IgD-negative memory B cell (primary cell): ENCODE measurements at regions not wholly inside any gene's neighbourhood (a gene's known extent, or its start where the extent isn't known, plus 50 kb on each side); places are given as distances from the start of the nearest gene placed in this dataset.
A peak's percentile ranks its signal among the peaks of the same experiment; 100 is the strongest.

Experiments
- H3K27ac Mint-ChIP-seq, 3 donors: one replicate each; pipeline ENCODE4 v1.8.0; 2020 to 2022; ENCODE audit warnings: mild to moderate bottlenecking in 3 of 3, mixed read lengths in 3 of 3, moderate library complexity in 1 of 3
- H3K27me3 Mint-ChIP-seq: one replicate; pipeline ENCODE4 v1.8.0; 2021; ENCODE audit warnings: mixed read lengths
- H3K36me3 Mint-ChIP-seq: one replicate; pipeline ENCODE4 v1.8.0; 2020; ENCODE audit warnings: mild to moderate bottlenecking, mixed read lengths
- H3K4me1 Mint-ChIP-seq, 3 donors: one replicate each; pipeline ENCODE4 v1.8.0; 2020 to 2022; ENCODE audit warnings: mixed read lengths in 3 of 3, mild to moderate bottlenecking in 1 of 3
- H3K4me3 Mint-ChIP-seq, 4 donors: one replicate each; pipeline ENCODE4 v1.8.0; 2020 to 2022; ENCODE audit warnings: mild to moderate bottlenecking in 4 of 4, mixed read lengths in 4 of 4, moderate library complexity in 3 of 4
- H3K9me3 Mint-ChIP-seq, 3 donors: one replicate each; pipeline ENCODE4 v1.8.0; 2020 to 2021; ENCODE audit warnings: mixed read lengths in 3 of 3, mild to moderate bottlenecking in 1 of 3

GRCh38 chr9:12874395-12874794 lies 99.6 kb downstream of the LURAP1L start:
- Mint-ChIP-seq H3K4me1 (no peaks in the 10 kb centered on the region), H3K27me3 (no peaks in the 10 kb centered on the region), H3K4me3 (no peak overlapping the region), H3K9me3 (peaks cover 5 to 11% (median 7%) of the 10 kb centered on the region in 3 donors), H3K27ac (no peak overlapping the region), H3K36me3 (no peaks in the 10 kb centered on the region)

- no peak overlapping the region for H3K27ac Mint-ChIP-seq
- no peak overlapping the region for H3K4me3 Mint-ChIP-seq
- H3K36me3 Mint-ChIP-seq: no peaks in the 10 kb centered on the region
- no peaks in the 10 kb centered on the region for H3K27me3 Mint-ChIP-seq
- peaks cover 3 to 11% (median 6%) of the 10 kb centered on the region in 3 donors for H3K9me3 Mint-ChIP-seq
- H3K4me1 Mint-ChIP-seq: no peaks in the 10 kb centered on the region
These were observed 100.4 kb downstream of the LURAP1L start for GRCh38 chr9:12875191-12875590.

GRCh38 chr9:12876872-12877271 lies 102.1 kb downstream of the LURAP1L start:
- Mint-ChIP-seq H3K36me3 (no peaks in the 10 kb centered on the region), H3K27me3 (no peaks in the 10 kb centered on the region), H3K9me3 (peaks cover 0 to 11% (median 6%) of the 10 kb centered on the region in 3 donors), H3K4me3 (no peak overlapping the region), H3K27ac (no peak overlapping the region), H3K4me1 (no peaks in the 10 kb centered on the region)

- Mint-ChIP-seq H3K4me1 (no peaks in the 10 kb centered on the region), H3K27me3 (no peaks in the 10 kb centered on the region), H3K27ac (no peak overlapping the region), H3K36me3 (no peaks in the 10 kb centered on the region), H3K4me3 (no peak overlapping the region), H3K9me3 (peaks cover 0 to 8% (median 6%) of the 10 kb centered on the region in 3 donors)
These were observed 103.6 kb downstream of the LURAP1L start for GRCh38 chr9:12878351-12878978.

DNA sequence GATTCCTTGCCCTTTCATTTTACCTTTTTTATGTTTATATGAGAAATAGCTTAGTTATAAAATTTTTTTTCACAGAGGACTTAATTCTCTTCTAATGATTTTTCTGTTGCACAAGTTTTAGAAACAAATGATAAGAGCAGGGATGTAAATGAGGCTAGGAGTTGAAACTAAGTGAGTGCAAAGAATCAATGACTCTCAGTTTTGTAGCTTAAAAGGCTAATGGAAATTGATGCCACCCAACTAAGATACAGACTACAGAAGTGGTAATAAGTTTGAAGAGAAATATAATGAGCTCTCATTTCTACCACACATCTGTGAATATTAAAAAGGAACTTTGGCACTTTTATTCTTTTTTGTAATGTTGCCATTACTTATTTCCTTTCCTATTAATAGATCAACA lies 105.1 kb downstream of the LURAP1L start:
- no peaks in the 10 kb centered on the region for H3K4me1 Mint-ChIP-seq
- no peaks in the 10 kb centered on the region for H3K36me3 Mint-ChIP-seq
- H3K4me3 Mint-ChIP-seq: no peak overlapping the region
- no peak overlapping the region for H3K27ac Mint-ChIP-seq
- H3K27me3 Mint-ChIP-seq: no peaks in the 10 kb centered on the region
- H3K9me3 Mint-ChIP-seq: peaks cover 0 to 8% (median 5%) of the 10 kb centered on the region in 3 donors

DNA sequence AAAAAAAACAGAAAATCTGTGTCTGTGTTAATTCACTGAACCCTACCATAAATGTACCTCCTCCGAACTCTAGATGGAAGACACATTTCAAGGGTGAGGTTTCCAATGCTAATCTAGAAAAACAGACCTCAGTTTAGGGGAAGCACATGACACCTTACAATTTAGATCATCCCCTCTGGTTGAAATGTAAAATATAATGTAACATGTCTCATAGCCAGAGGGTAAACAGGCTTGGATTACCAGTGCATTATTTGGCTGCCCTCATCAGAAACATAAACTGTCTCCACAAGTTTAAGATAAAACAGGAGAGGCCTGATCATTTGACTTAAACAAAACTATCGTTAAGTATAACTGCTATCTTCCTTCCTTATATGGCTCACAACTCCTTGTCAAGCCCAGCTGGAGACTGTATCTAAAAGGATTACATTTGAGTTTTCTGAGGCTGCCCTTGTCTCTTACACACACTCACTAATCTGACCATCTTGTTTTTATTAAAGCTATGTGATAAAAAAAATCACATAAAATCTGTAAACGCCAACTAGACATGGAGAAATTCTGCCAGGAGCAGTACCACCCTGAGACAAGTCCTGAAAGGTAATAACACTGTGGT lies 105.7 kb downstream of the LURAP1L start:
- no peaks in the 10 kb centered on the region for H3K36me3 Mint-ChIP-seq
- no peak overlapping the region for H3K4me3 Mint-ChIP-seq
- H3K27ac Mint-ChIP-seq: no peak overlapping the region
- peaks cover 2 to 11% (median 4%) of the 10 kb centered on the region in 3 donors for H3K9me3 Mint-ChIP-seq
- H3K27me3 Mint-ChIP-seq: no peaks in the 10 kb centered on the region
- H3K4me1 Mint-ChIP-seq: no peaks in the 10 kb centered on the region

GRCh38 chr9:12882430-12882829 lies 107.6 kb downstream of the LURAP1L start:
- Mint-ChIP-seq H3K4me3 (no peak overlapping the region), H3K9me3 (peaks cover 2 to 9% (median 2%) of the 10 kb centered on the region in 3 donors), H3K4me1 (no peaks in the 10 kb centered on the region), H3K27me3 (no peaks in the 10 kb centered on the region), H3K36me3 (no peaks in the 10 kb centered on the region), H3K27ac (no peak overlapping the region)

DNA sequence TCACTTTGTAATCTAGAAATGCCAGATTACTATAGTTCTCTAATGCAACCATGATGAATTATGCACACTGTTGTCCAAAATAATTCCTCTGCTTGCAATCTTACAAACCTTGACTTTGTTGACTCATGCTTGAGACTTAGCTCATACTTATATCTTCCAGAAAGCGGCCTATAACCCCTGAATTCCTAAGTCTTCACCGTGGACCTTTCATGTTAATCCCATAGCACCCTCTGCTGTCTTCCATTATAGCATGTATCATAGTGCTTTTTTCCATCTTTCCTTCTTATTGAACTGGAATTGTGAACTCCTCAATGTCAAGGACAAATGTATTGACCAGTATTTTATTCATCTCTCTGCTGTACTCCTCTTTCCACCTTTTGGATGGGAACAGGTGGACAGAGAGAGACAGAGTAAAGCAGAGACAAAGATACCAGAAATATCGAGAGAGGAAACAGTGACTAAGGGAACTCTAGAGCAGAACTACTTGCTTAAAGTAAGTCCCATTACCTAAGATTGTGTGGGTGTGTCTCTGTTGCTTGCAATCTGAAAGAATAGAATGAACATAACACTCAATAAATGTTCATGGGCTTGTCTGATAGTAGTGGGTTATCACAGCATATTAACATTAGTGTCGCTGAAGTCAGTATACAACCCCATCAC lies 110.0 kb downstream of the LURAP1L start:
- H3K27me3 Mint-ChIP-seq: no peaks in the 10 kb centered on the region
- no peaks in the 10 kb centered on the region for H3K36me3 Mint-ChIP-seq
- no peak overlapping the region for H3K27ac Mint-ChIP-seq
- H3K9me3 Mint-ChIP-seq: peaks cover 0 to 8% (median 2%) of the 10 kb centered on the region in 3 donors
- H3K4me1 Mint-ChIP-seq: no peaks in the 10 kb centered on the region
- no peak overlapping the region for H3K4me3 Mint-ChIP-seq

GRCh38 chr9:12889402-12890106 lies 114.7 kb downstream of the LURAP1L start:
- Mint-ChIP-seq H3K27me3 (no peaks in the 10 kb centered on the region), H3K4me1 (no peaks in the 10 kb centered on the region), H3K27ac (peak overlapping the region in 1 of 3 donors; percentile 3), H3K9me3 (peaks cover 3 to 39% (median 5%) of the 10 kb centered on the region in 3 donors), H3K4me3 (no peak overlapping the region), H3K36me3 (no peaks in the 10 kb centered on the region)

- peaks cover 3 to 36% (median 3%) of the 10 kb centered on the region in 3 donors for H3K9me3 Mint-ChIP-seq
- H3K4me3 Mint-ChIP-seq: no peak overlapping the region
- H3K27ac Mint-ChIP-seq: no peak overlapping the region
These were observed 116.8 kb downstream of the LURAP1L start for GRCh38 chr9:12891588-12891987.

GRCh38 chr9:12903316-12903715 lies 128.5 kb downstream of the LURAP1L start:
- H3K36me3 Mint-ChIP-seq: peaks cover 3% of the 10 kb centered on the region
- peaks cover 8 to 21% (median 12%) of the 10 kb centered on the region in 3 donors for H3K9me3 Mint-ChIP-seq
- H3K4me1 Mint-ChIP-seq: no peaks in the 10 kb centered on the region
- H3K27me3 Mint-ChIP-seq: no peaks in the 10 kb centered on the region
- no peak overlapping the region for H3K4me3 Mint-ChIP-seq
- no peak overlapping the region for H3K27ac Mint-ChIP-seq

More at GRCh38 chr9:12891588-12891987, 116.8 kb downstream of the LURAP1L start:
- no peaks in the 10 kb centered on the region for H3K27me3 Mint-ChIP-seq
- no peaks in the 10 kb centered on the region for H3K36me3 Mint-ChIP-seq
- H3K4me1 Mint-ChIP-seq: no peaks in the 10 kb centered on the region

GRCh38 chr9:12904261-12905000 lies 129.6 kb downstream of the LURAP1L start:
- no peak overlapping the region for H3K27ac Mint-ChIP-seq
- H3K4me3 Mint-ChIP-seq: no peak overlapping the region
- peaks cover 3% of the 10 kb centered on the region for H3K36me3 Mint-ChIP-seq
- no peaks in the 10 kb centered on the region for H3K27me3 Mint-ChIP-seq
- H3K9me3 Mint-ChIP-seq: peaks cover 8 to 15% (median 8%) of the 10 kb centered on the region in 3 donors
- H3K4me1 Mint-ChIP-seq: no peaks in the 10 kb centered on the region

DNA sequence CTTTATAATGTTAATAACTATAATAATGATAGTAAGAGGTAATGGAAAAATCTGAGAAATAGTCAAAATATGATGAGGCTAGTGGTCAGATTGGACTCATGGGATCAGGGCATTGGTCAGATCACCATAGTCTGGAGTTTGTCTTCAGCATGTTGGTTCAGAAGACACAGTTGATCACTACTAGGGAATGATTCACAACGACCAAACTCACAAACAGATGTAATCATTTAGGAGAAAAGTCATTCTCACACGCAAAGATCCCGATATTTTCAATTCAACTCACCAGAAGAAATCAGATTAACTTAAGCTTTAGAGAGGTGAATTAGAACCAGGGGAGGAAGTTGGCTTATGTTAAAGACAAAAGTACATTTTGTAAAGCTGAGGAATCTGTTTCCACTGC lies 131.8 kb downstream of the LURAP1L start:
- no peaks in the 10 kb centered on the region for H3K4me1 Mint-ChIP-seq
- no peak overlapping the region for H3K27ac Mint-ChIP-seq
- H3K4me3 Mint-ChIP-seq: no peak overlapping the region
- peaks cover 3% of the 10 kb centered on the region for H3K36me3 Mint-ChIP-seq
- H3K27me3 Mint-ChIP-seq: no peaks in the 10 kb centered on the region
- peaks cover 3 to 13% (median 4%) of the 10 kb centered on the region in 3 donors for H3K9me3 Mint-ChIP-seq

- Mint-ChIP-seq H3K9me3 (peaks cover 0 to 12% (median 0%) of the 10 kb centered on the region in 3 donors), H3K36me3 (peaks cover 3% of the 10 kb centered on the region), H3K27me3 (no peaks in the 10 kb centered on the region), H3K27ac (no peak overlapping the region), H3K4me1 (no peaks in the 10 kb centered on the region), H3K4me3 (no peak overlapping the region)
These were observed 134.1 kb downstream of the LURAP1L start for GRCh38 chr9:12908895-12909294.
